T-helper 17 cell (primary cell): ENCODE measurements at regions not wholly inside any gene's neighbourhood (a gene's known extent, or its start where the extent isn't known, plus 50 kb on each side); places are given as distances from the start of the nearest gene placed in this dataset.
"Not testable (repeated sequence)": the region's sequence is repeated elsewhere in the genome, so short reads cannot be mapped to it uniquely, and the experiment has no call there.

ENCODE experiments used
- ATAC-seq: fragments of 150-1000 bp; cut with Tn5 transposase; 2 replicates; pipeline ENCODE4 v1.10.0; 2021; ENCODE audit warnings: mild to moderate bottlenecking, moderate library complexity
- DNase-seq, 3 donors: peaks; one replicate each; pipeline versions ENCODE4 v3.0.0 to v3.0.0-alpha.2; 2020 to 2021
- H3K9me3 ChIP-seq: one replicate; pipeline ENCODE4 v1.7.0; 2013; ENCODE audit warnings: low read length, mild to moderate bottlenecking; ENCODE audit not compliant: control insufficient read depth, poor library complexity, severe bottlenecking
- H3K27ac Mint-ChIP-seq: one replicate; pipeline ENCODE4 v1.8.0; 2022; ENCODE audit warnings: mild to moderate bottlenecking, moderate library complexity, mixed read lengths
- H3K27me3 Mint-ChIP-seq: one replicate; pipeline ENCODE4 v1.8.0; 2022; ENCODE audit warnings: mixed read lengths
- H3K36me3 Mint-ChIP-seq: one replicate; pipeline ENCODE4 v1.8.0; 2022; ENCODE audit warnings: low read depth, mixed read lengths
- H3K4me1 Mint-ChIP-seq: one replicate; pipeline ENCODE4 v1.8.0; 2022; ENCODE audit warnings: mild to moderate bottlenecking, mixed read lengths
- H3K4me3 Mint-ChIP-seq: one replicate; pipeline ENCODE4 v1.8.0; 2022; ENCODE audit warnings: mild to moderate bottlenecking, moderate library complexity, mixed read lengths

- Mint-ChIP-seq H3K27ac (no peak overlapping the region), H3K4me1 (no peaks in the 10 kb centered on the region), H3K27me3 (no peaks in the 10 kb centered on the region), H3K36me3 (no peaks in the 10 kb centered on the region), H3K4me3 (no peak overlapping the region)
- no peaks in the 10 kb centered on the region for H3K9me3 ChIP-seq
- DNase-seq (no peak), ATAC-seq (no peak)
Observed at GRCh38 chr12:86724716-86725115, 468.5 kb upstream of the MGAT4C start.

- DNase-seq, result no peak
- Mint-ChIP-seq H3K27me3 (no peaks in the 10 kb centered on the region), H3K36me3 (no peaks in the 10 kb centered on the region), H3K4me3 (no peak overlapping the region), H3K27ac (no peak overlapping the region), H3K4me1 (no peaks in the 10 kb centered on the region)
- no peak for ATAC-seq
- H3K9me3 ChIP-seq, result no peaks in the 10 kb centered on the region
Observed at GRCh38 chr12:86723326-86723725, 467.1 kb upstream of the MGAT4C start.

- Mint-ChIP-seq H3K27me3 (no peaks in the 10 kb centered on the region), H3K4me3 (no peak overlapping the region), H3K27ac (no peak overlapping the region), H3K4me1 (no peaks in the 10 kb centered on the region), H3K36me3 (no peaks in the 10 kb centered on the region)
- no peaks in the 10 kb centered on the region for H3K9me3 ChIP-seq
- ATAC-seq (no peak), DNase-seq (no peak)
Observed at GRCh38 chr12:86721713-86722397, 465.7 kb upstream of the MGAT4C start.

- Mint-ChIP-seq H3K36me3 (no peaks in the 10 kb centered on the region), H3K27me3 (no peaks in the 10 kb centered on the region), H3K27ac (no peak overlapping the region), H3K4me3 (no peak overlapping the region), H3K4me1 (no peaks in the 10 kb centered on the region)
- ATAC-seq, result no peak
- DNase-seq, result no peak
- H3K9me3 ChIP-seq, result no peaks in the 10 kb centered on the region
Observed at GRCh38 chr12:86719381-86719780, 463.2 kb upstream of the MGAT4C start.

- Mint-ChIP-seq H3K4me3 (no peak overlapping the region), H3K27ac (no peak overlapping the region), H3K36me3 (no peaks in the 10 kb centered on the region), H3K4me1 (no peaks in the 10 kb centered on the region), H3K27me3 (no peaks in the 10 kb centered on the region)
- ATAC-seq (no peak), DNase-seq (no peak)
- no peaks in the 10 kb centered on the region for H3K9me3 ChIP-seq
Observed at GRCh38 chr12:86713121-86713520, 456.9 kb upstream of the MGAT4C start.

- Mint-ChIP-seq H3K4me1 (no peaks in the 10 kb centered on the region), H3K4me3 (no peak overlapping the region), H3K27ac (no peak overlapping the region), H3K27me3 (no peaks in the 10 kb centered on the region), H3K36me3 (no peaks in the 10 kb centered on the region)
- no peak for DNase-seq
- no peaks in the 10 kb centered on the region for H3K9me3 ChIP-seq
- ATAC-seq, result no peak
Observed at GRCh38 chr12:86712425-86712843, 456.2 kb upstream of the MGAT4C start.

GRCh38 chr12:86711731-86712130, 455.5 kb upstream of the MGAT4C start:
- no peak overlapping the region for H3K27ac Mint-ChIP-seq
- H3K4me1 Mint-ChIP-seq, result no peaks in the 10 kb centered on the region

GRCh38 chr12:86710109-86710508, 453.9 kb upstream of the MGAT4C start:
- Mint-ChIP-seq H3K4me3 (no peak overlapping the region), H3K27ac (no peak overlapping the region), H3K27me3 (no peaks in the 10 kb centered on the region), H3K4me1 (no peaks in the 10 kb centered on the region), H3K36me3 (no peaks in the 10 kb centered on the region)
- no peaks in the 10 kb centered on the region for H3K9me3 ChIP-seq
- DNase-seq (no peak), ATAC-seq (no peak)

More at GRCh38 chr12:86711731-86712130, 455.5 kb upstream of the MGAT4C start:
- H3K27me3 Mint-ChIP-seq, result no peaks in the 10 kb centered on the region
- H3K9me3 ChIP-seq, result no peaks in the 10 kb centered on the region
- H3K36me3 Mint-ChIP-seq, result no peaks in the 10 kb centered on the region
- ATAC-seq, result no peak
- no peak for DNase-seq
- H3K4me3 Mint-ChIP-seq, result no peak overlapping the region

GRCh38 chr12:86709017-86709416, 452.8 kb upstream of the MGAT4C start:
- H3K9me3 ChIP-seq, H3K36me3 Mint-ChIP-seq, DNase-seq, H3K27ac Mint-ChIP-seq, H3K4me1 Mint-ChIP-seq, ATAC-seq, H3K27me3 Mint-ChIP-seq, H3K4me3 Mint-ChIP-seq: not testable (repeated sequence)

- Mint-ChIP-seq H3K27me3 (no peaks in the 10 kb centered on the region), H3K4me3 (no peak overlapping the region), H3K36me3 (no peaks in the 10 kb centered on the region), H3K4me1 (no peaks in the 10 kb centered on the region), H3K27ac (no peak overlapping the region)
- no peaks in the 10 kb centered on the region for H3K9me3 ChIP-seq
- ATAC-seq (no peak), DNase-seq (no peak)
Observed at GRCh38 chr12:86698641-86698980, 442.4 kb upstream of the MGAT4C start.

GRCh38 chr12:86697916-86698640, 441.9 kb upstream of the MGAT4C start:
- H3K36me3 Mint-ChIP-seq, result no peaks in the 10 kb centered on the region
- no peak overlapping the region for H3K27ac Mint-ChIP-seq
- no peaks in the 10 kb centered on the region for H3K4me1 Mint-ChIP-seq
- DNase-seq, result no peak
- no peaks in the 10 kb centered on the region for H3K27me3 Mint-ChIP-seq
- ATAC-seq, result no peak
- H3K9me3 ChIP-seq, result no peaks in the 10 kb centered on the region
- H3K4me3 Mint-ChIP-seq, result no peak overlapping the region

- H3K4me1 Mint-ChIP-seq, result no peaks in the 10 kb centered on the region
- no peak overlapping the region for H3K27ac Mint-ChIP-seq
- H3K4me3 Mint-ChIP-seq, result no peak overlapping the region
- DNase-seq (no peak), ATAC-seq (no peak)
- no peaks in the 10 kb centered on the region for H3K27me3 Mint-ChIP-seq
- H3K9me3 ChIP-seq, result no peaks in the 10 kb centered on the region
- no peaks in the 10 kb centered on the region for H3K36me3 Mint-ChIP-seq
Observed at GRCh38 chr12:86683568-86684304, 427.5 kb upstream of the MGAT4C start.

GRCh38 chr12:86681060-86681459, 424.9 kb upstream of the MGAT4C start:
- no peaks in the 10 kb centered on the region for H3K4me1 Mint-ChIP-seq
- no peaks in the 10 kb centered on the region for H3K9me3 ChIP-seq
- DNase-seq, result no peak
- no peaks in the 10 kb centered on the region for H3K36me3 Mint-ChIP-seq
- H3K27ac Mint-ChIP-seq, result no peak overlapping the region
- ATAC-seq, result no peak
- no peaks in the 10 kb centered on the region for H3K27me3 Mint-ChIP-seq
- no peak overlapping the region for H3K4me3 Mint-ChIP-seq
